Esophagus muscularis mucosa (tissue), 4 donors: ENCODE measurements at regions not wholly inside any gene's neighbourhood (a gene's known extent, or its start where the extent isn't known, plus 50 kb on each side); places are given as distances from the start of the nearest gene placed in this dataset.

Experiments used
- DNase-seq: peaks from one replicate; pipeline ENCODE4 v3.0.0-alpha.2; 2017; ENCODE audit errors: extremely low spot score
- H3K27ac ChIP-seq, 4 donors: fragments of 200-600 bp; sonication (generic); replicated peaks in 1 of 4; 1 replicate in 3 of 4; 2 replicates in 1 of 4; pipeline ENCODE4 v1.5.1; 2016 to 2019; ENCODE audit warnings: mild to moderate bottlenecking in 1 of 4
- H3K27me3 ChIP-seq, 4 donors: fragments of 200-600 bp; sonication (generic); one replicate each; pipeline versions ENCODE4 v1.5.1 to v1.6.0; 2016 to 2019
- H3K36me3 ChIP-seq, 4 donors: fragments of 200-600 bp; sonication (generic); one replicate each; pipeline ENCODE4 v1.5.1; 2016 to 2019
- H3K4me1 ChIP-seq, 4 donors: fragments of 200-600 bp; sonication (generic); one replicate each; pipeline ENCODE4 v1.5.1; 2016 to 2019
- H3K4me3 ChIP-seq, 4 donors: fragments of 200-600 bp; sonication (generic); 1 replicate in 2 of 4; 2 replicates in 2 of 4; pipeline ENCODE4 v1.5.1; 2016 to 2019; ENCODE audit warnings: mild to moderate bottlenecking in 4 of 4, moderate library complexity in 1 of 4
- H3K9me3 ChIP-seq, 4 donors: fragments of 200-600 bp; sonication (generic); 1 replicate in 3 of 4; 2 replicates in 1 of 4; pipeline ENCODE4 v1.5.1; 2016 to 2019
- CTCF ChIP-seq, 3 experiments: fragments of 200-600 bp in 2 of 3; fragments of 450-650 bp in 1 of 3; sonication (generic) in 2 of 3; IDR thresholded peaks; one replicate each; pipeline ENCODE4 v1.5.1; 2017 to 2019; ENCODE audit warnings: antibody characterized with exemption in 3 of 3, mild to moderate bottlenecking in 2 of 3, moderate library complexity in 1 of 3
- EP300 ChIP-seq: sonication (generic); formaldehyde crosslinking; IDR thresholded peaks from one replicate; pipeline ENCODE4 v1.6.1; 2017; ENCODE audit warnings: antibody characterized with exemption
- POLR2A ChIP-seq: fragments of 450-650 bp; IDR thresholded peaks from one replicate; pipeline ENCODE4 v1.6.1; 2017; ENCODE audit warnings: antibody characterized with exemption, moderate library complexity, mild to moderate bottlenecking, low read depth
- POLR2AphosphoS5 ChIP-seq, 2 donors: sonication (generic); formaldehyde crosslinking; IDR thresholded peaks; one replicate each; pipeline ENCODE4 v1.6.1; 2017; ENCODE audit warnings: antibody characterized with exemption in 2 of 2
- WGBS: methylation state at CpG from one replicate; pipeline ENCODE4 v1.1.5; 2018; 5-methylcytosine and 5-hydroxymethylcytosine counted together
- intact Hi-C: fragments of 100-400 bp; cut with DNase I; formaldehyde crosslinking; loops from one replicate; pipeline ENCODE4 v1.15.1; 2023

DNA sequence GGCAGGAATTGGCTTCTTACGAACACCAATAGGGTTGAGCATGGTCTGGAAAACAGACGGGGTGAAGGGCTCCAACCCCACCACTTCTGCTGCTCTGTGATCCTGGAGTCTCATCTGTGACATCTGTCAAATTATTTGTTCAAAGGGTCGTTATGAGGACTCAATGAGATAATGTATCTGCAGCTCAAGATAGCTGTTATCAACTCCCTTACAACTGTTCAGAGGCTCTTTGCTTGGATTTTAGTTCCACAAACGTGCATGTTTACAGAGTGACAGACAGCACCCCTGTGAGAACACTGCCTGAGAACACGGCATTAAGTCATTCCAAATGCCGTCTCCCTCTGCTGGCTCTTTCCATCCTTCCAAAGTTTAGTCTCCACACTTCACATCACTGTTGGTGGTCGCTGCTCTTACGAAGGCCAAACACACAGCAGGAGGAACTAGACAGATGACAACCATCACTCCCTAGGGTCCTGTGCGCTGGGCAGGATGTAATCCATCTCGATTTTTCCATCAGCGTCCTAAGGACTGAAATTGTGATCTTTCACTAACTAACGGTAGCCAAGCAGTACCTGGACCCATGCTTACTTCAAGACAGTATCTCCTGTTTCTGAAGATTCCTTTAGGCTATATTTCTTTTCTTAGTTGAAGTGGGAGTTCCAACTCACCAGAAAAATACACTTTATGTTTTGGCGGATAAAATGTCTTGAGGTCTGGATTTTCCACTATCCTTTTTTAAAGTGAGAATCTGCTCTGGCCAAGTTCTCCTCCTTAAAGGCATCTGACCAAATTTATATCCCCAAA lies 220.3 kb downstream of the ANAPC1 start:
- no peak for TF ChIP-seq POLR2A
- no peak for TF ChIP-seq CTCF (IDR thresholded peaks at IDR 0.05)
- TF ChIP-seq EP300: no peak
- no peak for TF ChIP-seq POLR2AphosphoS5 (IDR thresholded peaks at IDR 0.05)
- no peak overlapping the region for H3K4me3 ChIP-seq
- DNase-seq: peak; percentile 89
- H3K36me3 ChIP-seq: no peaks in the 10 kb centered on the region
- peaks cover 0 to 27% (median 21%) of the 10 kb centered on the region in 4 donors for H3K4me1 ChIP-seq
- WGBS: 70% methylated on average over 13 of the region's 13 CpGs
- intact Hi-C loops: no loop called here
- H3K27ac ChIP-seq: no peak overlapping the region
- no peaks in the 10 kb centered on the region for H3K27me3 ChIP-seq
- H3K9me3 ChIP-seq: no peaks in the 10 kb centered on the region

DNA sequence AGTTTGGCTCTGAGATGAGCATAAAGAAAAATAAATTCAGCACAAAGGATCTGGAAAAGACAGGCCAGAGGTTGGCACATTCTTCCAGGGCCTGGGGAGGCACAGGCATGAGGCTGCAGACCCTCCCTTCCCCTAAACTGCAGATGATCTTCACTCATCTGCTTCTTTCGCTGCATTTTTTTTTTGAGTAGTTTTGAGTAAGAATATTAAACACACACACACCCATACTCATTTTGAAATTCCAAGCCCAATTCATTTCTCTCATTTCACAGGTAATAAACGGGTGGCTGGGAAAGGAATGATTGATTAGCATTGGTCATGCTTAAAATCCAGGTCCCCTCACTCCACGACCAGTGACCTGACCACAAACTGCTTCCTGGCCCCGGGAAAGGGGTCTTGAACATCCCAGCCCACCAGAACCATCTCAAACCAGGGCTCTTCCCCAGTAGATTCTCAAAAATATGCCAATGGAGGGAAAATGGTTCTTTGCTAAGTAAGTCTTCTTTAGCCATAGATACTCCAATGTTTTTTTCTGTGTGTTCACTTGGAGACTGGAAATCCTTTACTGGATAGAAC lies 219.6 kb downstream of the ANAPC1 start:
- no peaks in the 10 kb centered on the region for H3K9me3 ChIP-seq
- no peak overlapping the region for H3K4me3 ChIP-seq
- peak; percentile 68 for DNase-seq
- H3K36me3 ChIP-seq: no peaks in the 10 kb centered on the region
- peaks cover 0 to 22% (median 18%) of the 10 kb centered on the region in 4 donors for H3K4me1 ChIP-seq
- intact Hi-C loops: no loop called here
- no peak for TF ChIP-seq EP300
- no peak for TF ChIP-seq CTCF (IDR thresholded peaks at IDR 0.05)
- no peak for TF ChIP-seq POLR2A
- no peak for TF ChIP-seq POLR2AphosphoS5 (IDR thresholded peaks at IDR 0.05)
- no peak overlapping the region for H3K27ac ChIP-seq
- WGBS: 86% methylated on average over 4 of the region's 4 CpGs
- H3K27me3 ChIP-seq: no peaks in the 10 kb centered on the region

DNA sequence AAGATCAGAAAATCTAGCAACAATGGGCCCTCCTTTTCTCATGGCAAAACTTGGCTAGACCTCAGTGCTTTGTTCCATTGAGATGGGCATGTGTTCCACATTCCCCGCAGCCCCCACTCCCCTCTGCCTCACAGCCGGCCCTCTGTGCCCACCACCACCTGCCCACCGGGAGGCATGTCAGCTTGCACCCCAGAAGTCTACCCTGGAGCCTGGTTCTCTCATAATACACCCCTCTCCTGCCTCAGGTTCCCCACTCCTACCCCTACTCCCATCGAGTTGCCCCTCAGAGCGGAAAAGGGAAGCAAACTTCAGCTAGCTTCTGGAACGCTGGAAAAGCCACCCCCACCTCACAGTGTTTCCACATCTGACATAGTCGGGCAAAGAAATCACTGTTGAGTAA lies 219.0 kb downstream of the ANAPC1 start:
- H3K4me3 ChIP-seq: no peak overlapping the region
- H3K27me3 ChIP-seq: no peaks in the 10 kb centered on the region
- H3K36me3 ChIP-seq: no peaks in the 10 kb centered on the region
- DNase-seq: peak; percentile 34
- TF ChIP-seq CTCF (IDR thresholded peaks at IDR 0.05) (no peak), POLR2AphosphoS5 (IDR thresholded peaks at IDR 0.05) (no peak), EP300 (no peak), POLR2A (no peak)
- peaks cover 0 to 16% (median 11%) of the 10 kb centered on the region in 4 donors for H3K4me1 ChIP-seq
- intact Hi-C loops: no loop called here
- WGBS: 94% methylated on average over 7 of the region's 7 CpGs
- no peak overlapping the region for H3K27ac ChIP-seq
- H3K9me3 ChIP-seq: no peaks in the 10 kb centered on the region

DNA sequence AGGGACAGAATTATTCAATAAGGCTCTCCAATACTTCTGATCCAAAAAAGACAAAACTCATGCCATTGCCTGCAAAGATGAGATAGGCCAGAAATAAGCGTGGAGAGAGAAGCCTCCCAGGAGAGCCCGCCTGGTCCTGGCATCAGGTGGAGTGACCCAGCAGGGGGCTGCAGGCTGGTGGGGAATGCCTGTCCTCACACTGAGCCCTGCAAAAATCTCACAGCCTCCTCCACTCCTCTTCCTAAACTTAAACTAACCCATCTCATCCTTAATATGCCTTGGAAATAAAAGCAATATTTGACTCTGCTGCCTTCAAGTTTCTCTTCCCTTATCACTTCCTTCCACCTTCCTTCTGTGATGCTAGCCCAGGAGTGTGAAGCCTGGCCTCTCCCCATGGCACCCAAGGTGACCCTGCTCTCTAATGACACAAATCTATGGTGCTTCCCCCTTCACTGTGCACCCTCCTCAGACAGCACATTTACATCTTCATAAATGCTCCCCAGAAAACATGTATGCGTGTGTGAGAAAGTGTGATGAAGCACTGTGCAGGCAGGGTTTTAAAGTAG lies 218.4 kb downstream of the ANAPC1 start:
- TF ChIP-seq POLR2A (no peak), EP300 (no peak), POLR2AphosphoS5 (IDR thresholded peaks at IDR 0.05) (no peak), CTCF (IDR thresholded peaks at IDR 0.05) (no peak)
- peak; percentile 81 for DNase-seq
- intact Hi-C loops: no loop called here
- H3K27ac ChIP-seq: no peak overlapping the region
- H3K27me3 ChIP-seq: no peaks in the 10 kb centered on the region
- no peak overlapping the region for H3K4me3 ChIP-seq
- H3K36me3 ChIP-seq: no peaks in the 10 kb centered on the region
- 94% methylated on average over 3 of the region's 3 CpGs for WGBS
- peaks cover 0 to 12% (median 10%) of the 10 kb centered on the region in 4 donors for H3K4me1 ChIP-seq
- no peaks in the 10 kb centered on the region for H3K9me3 ChIP-seq
